Calu3 (cell line): ENCODE measurements at regions not wholly inside any gene's neighbourhood (a gene's known extent, or its start where the extent isn't known, plus 50 kb on each side); places are given as distances from the start of the nearest gene placed in this dataset.

Experiments used
- BruUV-seq: library from RNA; stranded (reverse); fragments of 400-500 nt; replicated peaks from 2 replicates; lab custom pipeline; 2021; lab: Mats Ljungman, UMichigan
- CTCF ChIA-PET: fragments of 300-600 bp; sonication (Branson Sonifier 250); formaldehyde crosslinking; loops from one replicate; lab custom pipeline; 2022; ENCODE audit warnings: antibody characterized with exemption; lab: Charles Lee
- DNase-seq: peaks from one replicate; pipeline ENCODE4 v3.0.0; 2022
- H3K27ac Mint-ChIP-seq: one replicate; pipeline ENCODE4 v1.8.0; 2022; ENCODE audit warnings: mixed read lengths; ENCODE audit not compliant: unreplicated experiment
- H3K27me3 Mint-ChIP-seq: one replicate; pipeline ENCODE4 v1.8.0; 2022; ENCODE audit warnings: mixed read lengths; ENCODE audit not compliant: unreplicated experiment
- H3K36me3 Mint-ChIP-seq: one replicate; pipeline ENCODE4 v1.8.0; 2022; ENCODE audit warnings: mild to moderate bottlenecking, moderate library complexity, mixed read lengths; ENCODE audit not compliant: insufficient read depth, unreplicated experiment
- H3K4me1 Mint-ChIP-seq: one replicate; pipeline ENCODE4 v1.8.0; 2022; ENCODE audit warnings: mild to moderate bottlenecking, low read depth, mixed read lengths; ENCODE audit not compliant: unreplicated experiment
- H3K4me3 Mint-ChIP-seq: one replicate; pipeline ENCODE4 v1.8.0; 2022; ENCODE audit warnings: mild to moderate bottlenecking, low read depth, moderate library complexity, mixed read lengths; ENCODE audit not compliant: unreplicated experiment
- H3K9me3 Mint-ChIP-seq: one replicate; pipeline ENCODE4 v1.8.0; 2022; ENCODE audit warnings: low read depth, mixed read lengths; ENCODE audit not compliant: unreplicated experiment
- CTCF ChIP-seq: fragments of 200-600 bp; IDR thresholded peaks from one replicate; pipeline ENCODE4 v1.8.0; 2022; ENCODE audit warnings: antibody characterized with exemption; ENCODE audit not compliant: unreplicated experiment
- intact Hi-C: fragments of 100-400 bp; cut with micrococcal nuclease; formaldehyde crosslinking; loops from one replicate; pipeline ENCODE4 v1.10.0; 2022; ENCODE audit not compliant: unreplicated experiment

GRCh38 chr6:82419132-82419581 is 55.5 kb downstream of the TPBG start:
- intact Hi-C loops, result no loop called here
- H3K27ac Mint-ChIP-seq, result no peak overlapping the region
- CTCF ChIA-PET, result no interaction called here

GRCh38 chr6:82419859-82420258 is 56.2 kb downstream of the TPBG start:
- Mint-ChIP-seq H3K27me3 (no peaks in the 10 kb centered on the region), H3K9me3 (no peaks in the 10 kb centered on the region), H3K36me3 (no peaks in the 10 kb centered on the region), H3K4me1 (peaks cover 10% of the 10 kb centered on the region), H3K4me3 (no peak overlapping the region), H3K27ac (no peak overlapping the region)
- no TSS peak for BruUV-seq
- intact Hi-C loops, result no loop called here
- no peak for DNase-seq
- no peak for TF ChIP-seq CTCF
- CTCF ChIA-PET, result no interaction called here

More at GRCh38 chr6:82419132-82419581, 55.5 kb downstream of the TPBG start:
- Mint-ChIP-seq H3K27me3 (no peaks in the 10 kb centered on the region), H3K4me3 (no peak overlapping the region), H3K9me3 (no peaks in the 10 kb centered on the region), H3K4me1 (peaks cover 10% of the 10 kb centered on the region), H3K36me3 (no peaks in the 10 kb centered on the region)
- no peak for DNase-seq
- no peak for TF ChIP-seq CTCF
- BruUV-seq, result no TSS peak

GRCh38 chr6:82430611-82431010 is 67.0 kb downstream of the TPBG start:
- Mint-ChIP-seq H3K4me1 (no peaks in the 10 kb centered on the region), H3K36me3 (no peaks in the 10 kb centered on the region), H3K27ac (no peak overlapping the region), H3K4me3 (no peak overlapping the region), H3K27me3 (no peaks in the 10 kb centered on the region), H3K9me3 (no peaks in the 10 kb centered on the region)
- no peak for TF ChIP-seq CTCF
- intact Hi-C loops, result no loop called here
- no TSS peak for BruUV-seq
- CTCF ChIA-PET, result no interaction called here
- no peak for DNase-seq

DNA sequence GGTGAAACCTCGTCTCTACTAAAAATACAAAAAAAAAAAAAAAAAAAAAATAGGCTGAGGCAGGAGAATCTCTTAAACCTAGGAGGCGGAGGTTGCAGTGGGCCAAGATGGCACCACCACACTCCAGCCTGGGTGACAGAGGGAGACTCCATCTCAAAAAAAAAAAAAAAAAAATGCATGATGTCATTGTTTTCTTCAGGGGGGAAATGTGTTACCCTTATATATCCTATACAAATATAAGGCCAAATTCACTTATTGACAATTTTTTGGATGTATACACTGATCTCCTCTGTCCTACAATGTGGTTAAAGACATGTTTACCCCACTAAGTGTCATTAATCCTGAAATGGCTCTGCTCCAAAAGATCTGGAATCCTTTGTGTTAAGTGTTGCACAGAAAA is 73.1 kb downstream of the TPBG start:
- BruUV-seq, result no TSS peak
- Mint-ChIP-seq H3K9me3 (no peaks in the 10 kb centered on the region), H3K27ac (no peak overlapping the region), H3K4me1 (no peaks in the 10 kb centered on the region), H3K4me3 (no peak overlapping the region), H3K27me3 (no peaks in the 10 kb centered on the region), H3K36me3 (no peaks in the 10 kb centered on the region)
- TF ChIP-seq CTCF, result no peak
- DNase-seq, result no peak
- CTCF ChIA-PET, result no interaction called here
- intact Hi-C loops, result no loop called here

- CTCF ChIA-PET, result no interaction called here
- Mint-ChIP-seq H3K36me3 (no peaks in the 10 kb centered on the region), H3K4me1 (no peaks in the 10 kb centered on the region), H3K27me3 (no peaks in the 10 kb centered on the region), H3K27ac (no peak overlapping the region), H3K9me3 (no peaks in the 10 kb centered on the region), H3K4me3 (no peak overlapping the region)
- intact Hi-C loops, result no loop called here
- no peak for TF ChIP-seq CTCF
- no TSS peak for BruUV-seq
- DNase-seq, result no peak
These were observed 74.1 kb downstream of the TPBG start for GRCh38 chr6:82437701-82438100.
